NCI-H2227 (cell line): ENCODE measurements at regions not wholly inside any gene's neighbourhood (a gene's known extent, or its start where the extent isn't known, plus 50 kb on each side); places are given as distances from the start of the nearest gene placed in this dataset.
"Not testable (repeated sequence)": the region's sequence is repeated elsewhere in the genome, so short reads cannot be mapped to it uniquely, and the experiment has no call there.

Experiments
- DNase-seq: peaks from one replicate; lab custom pipeline; 2025; ENCODE audit not compliant: unreplicated experiment; lab: John Stamatoyannopoulos, UW

DNA sequence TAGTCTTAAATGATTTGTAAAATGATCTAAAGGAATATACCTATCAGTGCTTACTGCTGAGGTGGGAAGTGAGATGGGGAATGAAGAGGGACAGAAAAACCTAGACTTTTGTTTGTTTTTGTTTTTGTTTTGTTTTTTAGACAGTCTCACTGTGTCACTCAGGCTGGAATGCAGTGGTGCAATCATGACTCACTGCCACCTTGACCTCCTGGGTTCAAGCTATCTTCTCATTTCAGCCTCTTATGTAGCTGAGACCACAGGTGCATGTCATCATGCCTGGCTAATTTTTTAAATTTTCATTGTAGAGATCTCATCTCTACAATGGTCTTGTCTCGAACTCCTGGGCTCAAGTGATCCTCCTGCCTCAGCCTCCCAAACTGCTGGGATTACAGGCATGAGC is 116.4 kb upstream of the SEM1 start:
- no peak for DNase-seq

- no peak for DNase-seq
Observed at GRCh38 chr7:96827701-96828100, 118.1 kb upstream of the SEM1 start.

DNA sequence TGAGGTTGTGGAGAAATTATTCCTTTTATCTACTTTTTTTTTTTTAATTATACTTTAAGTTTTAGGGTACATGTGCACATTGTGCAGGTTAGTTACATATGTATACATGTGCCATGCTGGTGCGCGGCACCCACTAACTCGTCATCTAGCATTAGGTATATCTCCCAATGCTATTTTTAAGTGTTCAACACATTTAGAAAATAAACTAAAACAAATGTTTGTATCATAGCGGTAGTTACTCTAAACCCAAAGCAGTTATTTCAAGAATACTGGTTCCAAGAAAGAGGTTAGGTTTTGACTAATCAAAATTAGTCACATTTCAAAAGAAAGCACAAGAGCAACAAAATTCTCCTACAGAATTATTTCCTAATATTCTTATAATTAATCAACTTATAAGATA is 119.5 kb upstream of the SEM1 start:
- DNase-seq: not testable (repeated sequence)

DNA sequence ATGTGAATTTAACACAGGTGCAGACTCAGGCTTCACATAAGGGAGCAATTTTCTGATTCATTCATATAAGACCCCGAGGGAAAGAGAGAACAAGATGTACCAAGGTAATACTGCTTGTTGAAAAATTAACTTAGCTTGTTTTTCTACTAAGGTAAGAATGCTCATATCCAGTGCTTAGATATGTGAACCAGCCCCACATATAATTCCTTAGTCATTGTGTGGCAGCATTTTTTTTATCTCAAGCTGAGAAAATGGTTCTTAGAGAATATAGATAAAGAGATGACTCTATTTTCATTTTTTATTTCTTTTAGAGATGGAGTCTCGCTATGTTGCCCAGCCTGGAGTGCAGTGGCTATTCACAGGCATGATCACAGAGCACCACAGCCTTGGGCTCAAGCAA is 121.8 kb upstream of the SEM1 start:
- no peak for DNase-seq

- DNase-seq: no peak
Observed at GRCh38 chr7:96832092-96832662, 122.5 kb upstream of the SEM1 start.

DNA sequence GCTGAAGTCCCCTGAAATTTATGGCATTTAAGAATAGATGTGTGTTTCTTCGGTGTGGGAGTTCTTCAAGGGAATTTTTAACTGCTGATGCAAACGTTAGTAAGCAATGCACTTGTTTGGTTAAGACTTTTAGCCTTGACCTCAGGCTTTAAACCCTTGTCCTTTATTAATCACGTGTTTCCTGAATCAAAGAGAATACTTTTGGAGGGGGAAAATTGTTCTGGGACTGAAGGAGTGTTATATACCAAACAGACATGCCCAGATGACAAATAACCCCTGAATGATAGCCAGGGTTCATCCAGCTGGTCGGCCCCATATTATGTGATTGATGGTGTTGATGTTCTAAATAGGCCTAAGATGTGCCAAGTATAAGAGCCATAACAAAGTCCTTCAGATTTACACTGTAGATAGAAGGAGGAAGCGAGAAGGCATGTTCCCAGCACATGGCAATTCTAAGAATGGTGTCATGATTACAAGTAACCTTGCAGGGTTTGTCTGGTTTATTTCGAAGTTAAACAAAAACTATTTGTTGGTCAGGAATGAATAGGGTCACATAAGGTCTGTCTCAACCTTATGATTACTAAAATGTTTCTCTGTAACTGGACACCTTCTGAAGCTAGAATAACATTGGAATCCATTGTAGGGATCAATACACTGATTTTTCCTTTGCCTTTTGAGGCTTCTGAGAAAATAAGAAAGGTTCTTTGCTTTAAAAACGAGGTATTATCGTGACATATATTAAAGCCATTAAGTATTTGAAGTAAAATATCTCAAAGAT is 124.2 kb upstream of the SEM1 start:
- peak; percentile 26 for DNase-seq

DNA sequence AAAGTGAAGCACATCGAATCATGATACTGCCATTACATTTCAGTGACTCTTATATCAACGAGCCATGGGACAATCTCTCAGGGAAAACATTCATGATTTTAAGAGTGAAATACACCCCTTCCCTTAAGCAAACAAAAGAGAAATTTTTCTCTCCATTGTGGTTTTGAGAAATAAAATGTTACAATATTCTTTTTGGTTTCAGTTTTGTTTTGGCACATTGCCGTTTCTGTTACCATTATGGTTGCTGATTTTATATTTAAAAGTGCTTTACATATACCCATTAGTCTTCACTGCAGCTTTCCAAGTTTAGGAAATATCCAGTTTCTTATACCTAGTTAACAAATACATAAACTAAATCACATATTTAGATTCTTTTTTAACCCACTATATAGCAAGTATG is 126.8 kb upstream of the SEM1 start:
- no peak for DNase-seq

DNA sequence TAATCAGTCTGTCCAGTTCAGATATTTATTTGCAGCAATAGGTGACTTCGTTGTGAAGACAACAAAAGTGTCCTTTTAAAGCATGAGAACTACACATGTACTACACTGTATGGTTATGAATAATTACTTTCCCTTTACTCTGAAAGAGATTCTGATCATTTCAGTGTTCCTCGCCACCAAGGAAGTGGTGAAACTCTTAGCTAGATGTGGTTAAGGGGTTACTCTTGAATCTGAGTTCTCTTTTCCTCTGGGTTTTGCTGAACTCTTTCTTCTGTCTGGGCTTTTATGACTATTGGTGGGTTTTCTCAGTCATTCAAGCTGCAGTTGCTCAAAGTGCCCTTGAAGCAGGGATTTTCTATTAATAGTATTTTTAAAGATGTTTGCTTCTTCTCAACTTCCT is 127.9 kb upstream of the SEM1 start:
- DNase-seq: no peak

DNA sequence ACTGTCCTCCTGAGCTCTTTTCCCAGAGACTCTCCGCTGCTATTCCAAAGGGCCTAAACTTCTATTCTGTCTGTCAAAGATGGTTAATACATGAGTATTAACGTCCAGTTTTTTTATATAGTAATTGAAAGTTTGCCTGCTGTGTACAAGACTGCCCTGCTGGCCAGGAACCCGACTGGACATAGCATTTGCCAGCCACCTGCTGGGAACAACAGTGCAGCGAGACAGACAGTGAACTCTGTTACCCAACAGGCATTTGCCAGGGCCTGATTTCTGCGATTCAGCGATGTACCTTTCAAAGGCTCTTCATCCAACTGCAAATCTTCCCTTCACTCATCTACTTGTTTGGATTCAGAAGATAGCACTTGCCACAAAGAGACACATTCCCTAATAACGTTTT is 128.8 kb upstream of the SEM1 start:
- DNase-seq: no peak

DNA sequence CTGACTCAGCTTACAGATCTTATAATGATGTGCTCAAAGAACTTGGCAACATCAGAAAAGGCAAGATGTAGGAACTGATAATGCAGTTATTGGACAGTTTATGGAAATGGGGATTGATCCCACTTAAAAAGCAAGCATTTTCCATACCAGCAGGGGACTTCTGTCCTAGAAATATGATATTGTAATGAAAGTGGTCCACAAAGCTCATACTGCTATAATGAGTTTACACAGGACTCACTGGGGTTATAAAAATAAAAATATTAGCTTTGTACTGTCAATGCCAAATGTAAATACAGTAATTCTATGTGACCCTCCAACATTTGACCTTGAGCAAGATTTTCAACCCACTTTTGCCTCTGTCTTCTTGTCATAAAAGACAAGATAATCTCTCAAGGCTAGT is 145.5 kb upstream of the SEM1 start:
- DNase-seq: no peak

DNA sequence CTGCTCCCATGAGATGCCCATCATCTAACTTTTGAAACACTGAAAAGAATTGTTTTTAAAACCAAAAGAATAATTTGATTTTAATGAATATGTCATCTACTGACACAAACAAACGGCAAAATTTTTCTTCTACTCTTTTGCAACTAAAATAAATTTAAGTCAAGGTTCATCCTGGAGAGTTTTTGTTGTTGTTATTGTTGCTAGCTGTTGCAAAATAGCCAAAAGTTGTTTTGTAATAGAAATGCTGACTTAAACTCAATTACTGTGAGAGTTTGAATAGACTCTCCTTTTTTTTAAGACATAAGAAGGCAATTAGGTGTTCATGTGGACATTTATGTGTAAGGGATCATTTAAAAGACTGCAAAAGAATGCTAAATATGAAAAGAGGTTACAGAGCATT is 146.0 kb upstream of the SEM1 start:
- DNase-seq: no peak

DNA sequence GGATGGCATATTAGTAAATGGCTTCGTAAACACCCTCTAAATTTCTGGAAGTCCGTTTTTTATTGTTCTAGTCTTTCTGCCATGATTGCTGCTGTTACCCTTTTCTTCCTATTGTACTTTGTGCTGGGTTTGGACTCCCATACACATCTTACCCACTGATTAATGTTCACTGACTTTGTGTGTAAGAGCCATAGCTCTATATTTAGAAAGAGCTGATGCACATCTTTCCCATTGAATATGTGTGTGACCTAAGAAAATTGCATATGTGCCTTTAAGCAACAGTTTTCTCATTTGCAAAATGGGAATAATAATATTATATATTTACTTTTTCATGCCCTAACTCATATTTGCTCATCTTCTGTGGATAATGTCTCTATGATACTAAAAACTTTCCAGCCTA is 135.8 kb upstream of the DLX6 start:
- no peak for DNase-seq

DNA sequence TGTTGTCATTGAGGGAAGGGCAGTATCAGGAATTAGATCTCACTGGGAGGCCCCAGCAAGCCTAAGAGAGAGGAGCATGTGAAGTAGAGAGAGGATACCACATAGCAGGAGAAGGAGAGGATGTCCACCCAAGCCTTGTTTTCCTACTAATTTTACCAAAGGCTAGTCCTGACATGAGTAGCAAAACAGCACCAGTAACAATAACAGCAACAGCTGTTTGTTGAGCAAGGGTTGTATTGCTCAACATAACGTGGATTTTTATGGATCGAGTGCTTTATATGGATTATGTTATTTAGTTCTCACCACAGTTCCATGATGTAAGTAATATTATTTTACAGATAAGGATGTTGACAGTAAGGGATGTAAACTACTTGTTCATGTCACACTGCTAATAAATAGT is 135.2 kb upstream of the DLX6 start:
- no peak for DNase-seq

DNA sequence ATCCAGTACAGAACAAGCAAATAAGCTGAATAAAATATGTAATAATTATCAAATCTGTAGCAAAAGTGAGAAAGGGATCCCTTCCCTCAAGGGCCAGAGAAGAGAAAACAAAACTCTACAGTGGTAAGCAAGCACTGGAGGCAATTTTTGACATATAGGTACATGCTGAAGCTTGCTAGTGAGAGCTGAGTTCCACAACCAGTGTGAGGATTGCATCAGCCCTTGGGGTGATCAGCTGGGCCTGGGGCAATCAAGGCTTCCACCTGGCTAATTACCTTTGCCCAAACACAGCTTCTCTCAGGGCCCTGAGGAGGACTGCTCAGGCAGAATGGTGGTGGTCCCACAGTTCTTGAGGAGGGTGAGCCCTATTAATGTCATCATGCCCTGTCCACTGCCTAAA is 134.4 kb upstream of the DLX6 start:
- no peak for DNase-seq

DNA sequence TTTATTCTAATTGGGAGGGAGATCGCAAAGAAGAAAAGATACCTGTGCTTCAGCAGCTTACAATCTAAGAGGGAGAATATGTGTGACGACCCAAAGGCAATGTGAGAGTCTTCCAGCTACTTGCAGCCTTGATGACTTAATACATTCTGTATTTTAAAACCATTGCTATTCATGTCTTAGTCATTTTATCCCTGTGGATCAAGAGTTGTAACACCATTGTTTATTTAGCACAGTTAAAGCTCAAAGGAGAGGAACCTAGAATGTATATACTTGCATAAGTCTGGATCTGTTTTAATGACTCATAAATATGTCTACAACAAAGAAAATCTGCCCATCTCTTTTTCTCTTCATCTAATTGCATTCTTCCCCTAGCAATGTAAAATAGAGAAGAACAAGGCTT is 117.9 kb upstream of the DLX6 start:
- DNase-seq: no peak

DNA sequence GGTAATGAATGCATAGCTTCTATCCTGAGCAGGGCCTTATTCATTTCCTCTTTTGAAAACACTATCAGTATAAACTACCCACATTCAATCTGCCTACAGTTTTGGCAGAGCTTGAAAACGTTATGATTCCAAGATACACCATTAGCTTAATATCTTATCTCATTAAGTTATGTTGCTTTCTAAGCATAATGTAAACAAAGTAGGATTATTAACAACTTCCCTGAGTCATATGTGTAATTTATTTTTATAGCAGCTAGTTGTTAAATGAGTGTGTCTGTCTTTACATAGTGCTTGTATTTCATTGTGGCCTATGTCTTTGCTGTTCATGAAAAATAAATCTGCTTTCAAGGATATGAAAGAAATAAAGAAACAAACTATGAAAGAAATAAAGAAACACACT is 106.2 kb upstream of the DLX6 start:
- DNase-seq: no peak

GRCh38 chr7:96901822-96902445 is 103.4 kb upstream of the DLX6 start:
- DNase-seq: no peak

GRCh38 chr7:96903906-96904305 is 101.4 kb upstream of the DLX6 start:
- no peak for DNase-seq

- DNase-seq: no peak
Observed at GRCh38 chr7:96910486-96910885, 94.9 kb upstream of the DLX6 start.

- DNase-seq: no peak
Observed at GRCh38 chr7:96915029-96915428, 90.3 kb upstream of the DLX6 start.

DNA sequence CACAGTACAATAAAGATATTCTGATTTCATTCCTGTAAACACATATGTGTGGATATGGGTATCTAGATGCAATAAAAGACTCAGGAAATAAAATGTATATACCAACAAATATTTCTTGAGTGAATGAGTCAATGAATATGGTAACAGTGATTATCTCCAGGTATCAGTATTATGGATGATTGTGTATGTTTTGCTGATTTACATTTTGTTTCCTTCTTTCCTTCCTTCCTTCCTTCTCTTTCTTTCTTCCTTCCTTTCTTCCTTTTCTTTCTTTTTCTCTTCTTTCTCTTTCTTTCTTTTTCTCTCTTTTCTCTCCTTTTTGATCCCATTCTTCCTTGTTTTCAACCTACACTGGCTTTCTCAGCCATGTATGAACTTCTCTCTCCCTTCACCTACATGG is 85.3 kb upstream of the DLX6 start:
- DNase-seq: no peak

GRCh38 chr7:96920713-96921112 is 84.6 kb upstream of the DLX6 start:
- no peak for DNase-seq

GRCh38 chr7:96921231-96921630 is 84.1 kb upstream of the DLX6 start:
- no peak for DNase-seq
